ENCODE measurements at regions not wholly inside any gene's neighbourhood (a gene's known extent, or its start where the extent isn't known, plus 50 kb on each side); places are given as distances from the start of the nearest gene placed in this dataset.

DNA sequence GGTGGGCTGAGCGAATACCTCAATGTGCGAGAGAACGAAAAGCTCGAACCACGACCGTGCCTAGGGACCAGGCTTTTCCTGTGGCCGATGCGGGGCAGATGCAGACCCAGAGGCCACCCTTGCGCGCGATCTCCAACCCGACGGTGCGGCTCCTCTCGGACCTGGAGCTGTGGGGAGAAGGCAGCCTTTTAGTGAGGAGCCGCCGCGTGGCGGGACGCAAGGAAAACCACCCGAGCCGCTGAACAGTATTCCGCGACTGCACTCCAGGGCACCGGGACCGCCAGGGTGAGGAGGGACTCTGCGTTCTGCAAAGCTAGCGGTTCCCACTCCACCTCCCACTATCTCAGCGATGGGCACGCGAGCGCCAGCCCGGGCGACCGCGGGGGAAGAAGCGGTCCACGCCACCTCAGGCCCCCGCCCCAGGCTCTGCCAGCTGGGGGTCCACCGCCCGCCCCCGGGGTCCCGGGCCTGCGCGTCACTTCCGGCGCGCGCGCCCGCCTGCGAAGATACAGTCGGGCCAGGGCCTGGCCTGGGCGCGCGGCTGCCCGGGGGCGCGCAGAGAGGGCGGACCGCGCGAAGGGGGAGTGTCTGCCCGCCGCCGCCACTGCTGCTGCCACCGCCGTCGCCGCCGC, 66.5 kb upstream of the PRKACB start (continued):
- TF ChIP-seq, protein P1, sequence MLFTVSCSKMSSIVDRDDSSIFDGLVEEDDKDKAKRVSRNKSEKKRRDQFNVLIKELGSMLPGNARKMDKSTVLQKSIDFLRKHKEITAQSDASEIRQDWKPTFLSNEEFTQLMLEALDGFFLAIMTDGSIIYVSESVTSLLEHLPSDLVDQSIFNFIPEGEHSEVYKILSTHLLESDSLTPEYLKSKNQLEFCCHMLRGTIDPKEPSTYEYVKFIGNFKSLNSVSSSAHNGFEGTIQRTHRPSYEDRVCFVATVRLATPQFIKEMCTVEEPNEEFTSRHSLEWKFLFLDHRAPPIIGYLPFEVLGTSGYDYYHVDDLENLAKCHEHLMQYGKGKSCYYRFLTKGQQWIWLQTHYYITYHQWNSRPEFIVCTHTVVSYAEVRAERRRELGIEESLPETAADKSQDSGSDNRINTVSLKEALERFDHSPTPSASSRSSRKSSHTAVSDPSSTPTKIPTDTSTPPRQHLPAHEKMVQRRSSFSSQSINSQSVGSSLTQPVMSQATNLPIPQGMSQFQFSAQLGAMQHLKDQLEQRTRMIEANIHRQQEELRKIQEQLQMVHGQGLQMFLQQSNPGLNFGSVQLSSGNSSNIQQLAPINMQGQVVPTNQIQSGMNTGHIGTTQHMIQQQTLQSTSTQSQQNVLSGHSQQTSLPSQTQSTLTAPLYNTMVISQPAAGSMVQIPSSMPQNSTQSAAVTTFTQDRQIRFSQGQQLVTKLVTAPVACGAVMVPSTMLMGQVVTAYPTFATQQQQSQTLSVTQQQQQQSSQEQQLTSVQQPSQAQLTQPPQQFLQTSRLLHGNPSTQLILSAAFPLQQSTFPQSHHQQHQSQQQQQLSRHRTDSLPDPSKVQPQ (CRISPR knock-in tag; IDR thresholded peaks at IDR 0.05; ENCODE audit: borderline replicate concordance), result no peak
- TF ChIP-seq TEAD1 (CRISPR knock-in tag; IDR thresholded peaks at IDR 0.05), result no peak
- no peak for TF ChIP-seq PCBP2 (IDR thresholded peaks at IDR 0.05; ENCODE audit: low read depth, low read length, poor library complexity, severe bottlenecking)
- TF ChIP-seq, protein P2, sequence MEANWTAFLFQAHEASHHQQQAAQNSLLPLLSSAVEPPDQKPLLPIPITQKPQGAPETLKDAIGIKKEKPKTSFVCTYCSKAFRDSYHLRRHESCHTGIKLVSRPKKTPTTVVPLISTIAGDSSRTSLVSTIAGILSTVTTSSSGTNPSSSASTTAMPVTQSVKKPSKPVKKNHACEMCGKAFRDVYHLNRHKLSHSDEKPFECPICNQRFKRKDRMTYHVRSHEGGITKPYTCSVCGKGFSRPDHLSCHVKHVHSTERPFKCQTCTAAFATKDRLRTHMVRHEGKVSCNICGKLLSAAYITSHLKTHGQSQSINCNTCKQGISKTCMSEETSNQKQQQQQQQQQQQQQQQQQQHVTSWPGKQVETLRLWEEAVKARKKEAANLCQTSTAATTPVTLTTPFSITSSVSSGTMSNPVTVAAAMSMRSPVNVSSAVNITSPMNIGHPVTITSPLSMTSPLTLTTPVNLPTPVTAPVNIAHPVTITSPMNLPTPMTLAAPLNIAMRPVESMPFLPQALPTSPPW (CRISPR knock-in tag; IDR thresholded peaks at IDR 0.05), result peak; percentile 84
- no peak for TF ChIP-seq ZNF764 (CRISPR knock-in tag; IDR thresholded peaks at IDR 0.05; ENCODE audit: low read depth)
- TF ChIP-seq RB1 (IDR thresholded peaks at IDR 0.05; ENCODE audit: low read depth), result peak; percentile 61
- TF ChIP-seq NCOA6 (IDR thresholded peaks at IDR 0.05), result no peak
- no peak for TF ChIP-seq CBX8 (IDR thresholded peaks at IDR 0.05; ENCODE audit: borderline replicate concordance, extremely low read depth, low read depth, low read length, poor library complexity, severe bottlenecking)
- no peak for TF ChIP-seq COPS2 (conservative IDR thresholded peaks at IDR 0.05)
- TF ChIP-seq POLR2H (tag; IDR thresholded peaks at IDR 0.05; ENCODE audit: low read depth), result peak; percentile 42; the same call in 1 of the 2 replicates
- no peak for TF ChIP-seq ZNF224 (CRISPR knock-in tag; IDR thresholded peaks at IDR 0.05)
- TF ChIP-seq MCM3 (IDR thresholded peaks at IDR 0.05), result no peak
- TF ChIP-seq TAF15 (IDR thresholded peaks at IDR 0.05; ENCODE audit: low read depth, low read length), result no peak
- TF ChIP-seq GATAD2B (IDR thresholded peaks at IDR 0.05; ENCODE audit: borderline replicate concordance), result peak; percentile 87
- TF ChIP-seq SIX5 (IDR thresholded peaks at IDR 0.05; ENCODE audit: borderline replicate concordance in 1 of 2, insufficient read depth in 1 of 2, low read depth in 1 of 2, low read length in 2 of 2), result no peak
- peak; percentile 84 for TF ChIP-seq RBBP5 (IDR thresholded peaks at IDR 0.05; ENCODE audit: borderline replicate concordance, insufficient read depth, low read length, poor library complexity, severe bottlenecking)
- TF ChIP-seq, protein P3, sequence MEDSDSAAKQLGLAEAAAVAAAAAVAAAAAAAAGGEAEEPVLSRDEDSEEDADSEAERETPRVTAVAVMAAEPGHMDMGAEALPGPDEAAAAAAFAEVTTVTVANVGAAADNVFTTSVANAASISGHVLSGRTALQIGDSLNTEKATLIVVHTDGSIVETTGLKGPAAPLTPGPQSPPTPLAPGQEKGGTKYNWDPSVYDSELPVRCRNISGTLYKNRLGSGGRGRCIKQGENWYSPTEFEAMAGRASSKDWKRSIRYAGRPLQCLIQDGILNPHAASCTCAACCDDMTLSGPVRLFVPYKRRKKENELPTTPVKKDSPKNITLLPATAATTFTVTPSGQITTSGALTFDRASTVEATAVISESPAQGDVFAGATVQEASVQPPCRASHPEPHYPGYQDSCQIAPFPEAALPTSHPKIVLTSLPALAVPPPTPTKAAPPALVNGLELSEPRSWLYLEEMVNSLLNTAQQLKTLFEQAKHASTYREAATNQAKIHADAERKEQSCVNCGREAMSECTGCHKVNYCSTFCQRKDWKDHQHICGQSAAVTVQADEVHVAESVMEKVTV (CRISPR knock-in tag; IDR thresholded peaks at IDR 0.05), result no peak

Data from K562 (cell line).